Sigmoid colon (tissue), 6 donors: ENCODE measurements at regions not wholly inside any gene's neighbourhood (a gene's known extent, or its start where the extent isn't known, plus 50 kb on each side); places are given as distances from the start of the nearest gene placed in this dataset.

ENCODE experiments used
- DNase-seq: peaks from one replicate; pipeline ENCODE4 v3.0.0-alpha.2; 2019
- H3K27ac ChIP-seq, 4 donors: fragments of 200-600 bp; sonication (generic); one replicate each; pipeline ENCODE4 v1.5.1; 2016 to 2019; ENCODE audit warnings: mild to moderate bottlenecking in 1 of 4
- H3K27me3 ChIP-seq, 3 donors: fragments of 200-600 bp; sonication (generic); one replicate each; pipeline ENCODE4 v1.5.1; 2019; ENCODE audit warnings: mild to moderate bottlenecking in 1 of 3
- H3K36me3 ChIP-seq, 4 donors: fragments of 200-600 bp; sonication (generic); one replicate each; pipeline ENCODE4 v1.5.1; 2016 to 2019
- H3K4me1 ChIP-seq, 4 donors: fragments of 200-600 bp; sonication (generic); one replicate each; pipeline ENCODE4 v1.5.1; 2017 to 2019
- H3K4me3 ChIP-seq, 4 donors: fragments of 200-600 bp; sonication (generic); one replicate each; pipeline ENCODE4 v1.5.1; 2017 to 2019; ENCODE audit warnings: mild to moderate bottlenecking in 2 of 4, moderate library complexity in 1 of 4
- H3K9me3 ChIP-seq, 4 donors: fragments of 200-600 bp in 3 of 4; sonication (generic) in 3 of 4; one replicate each; pipeline versions ENCODE4 v1.5.1 to v1.6.1; 2013 to 2019
- CTCF ChIP-seq, 4 experiments: fragments of 450-650 bp in 3 of 4; fragments of 200-600 bp in 1 of 4; IDR thresholded peaks; one replicate each; pipeline ENCODE4 v1.5.1; 2016 to 2019; ENCODE audit warnings: antibody characterized with exemption in 4 of 4, mild to moderate bottlenecking in 3 of 4, moderate library complexity in 2 of 4
- EP300 ChIP-seq, 4 donors: sonication (generic); formaldehyde crosslinking; IDR thresholded peaks; one replicate each; pipeline ENCODE4 v1.6.1; 2017; ENCODE audit warnings: antibody characterized with exemption in 4 of 4
- POLR2A ChIP-seq, 2 donors: fragments of 450-650 bp; IDR thresholded peaks; one replicate each; pipeline ENCODE4 v1.6.1; 2016; ENCODE audit warnings: antibody characterized with exemption in 2 of 2, mild to moderate bottlenecking in 2 of 2, moderate library complexity in 2 of 2
- POLR2AphosphoS5 ChIP-seq, 4 donors: sonication (generic); formaldehyde crosslinking; IDR thresholded peaks; one replicate each; pipeline ENCODE4 v1.6.1; 2017; ENCODE audit warnings: antibody characterized with exemption in 4 of 4
- WGBS, 2 donors: extraction: QIAGEN DNeasy Blood & Tissue Kit; methylation state at CpG; one replicate each; pipeline ENCODE4 v1.1.7; 2013; 5-methylcytosine and 5-hydroxymethylcytosine counted together
- intact Hi-C: fragments of 100-400 bp; cut with DNase I; formaldehyde crosslinking; loops from one replicate; pipeline ENCODE4 v1.15.1; 2023
- donor health status: healthy with polysubstance abuse.
- donor health status: healthy.

GRCh38 chr2:138943470-138943869, 163.3 kb upstream of the NXPH2 start:
- WGBS, 2 donors, result 85 to 87% methylated on average over 2 of the region's 2 CpGs

GRCh38 chr2:138942466-138942865, 162.3 kb upstream of the NXPH2 start:
- intact Hi-C loops, result no loop called here
- Histone ChIP-seq H3K9me3 (no peaks in the 10 kb centered on the region), H3K27ac (no peak overlapping the region), H3K36me3 (no peaks in the 10 kb centered on the region), H3K4me1 (peaks cover 0 to 3% (median under 1%) of the 10 kb centered on the region in 4 donors), H3K27me3 (no peaks in the 10 kb centered on the region), H3K4me3 (no peak overlapping the region)
- no peak for DNase-seq
- TF ChIP-seq POLR2AphosphoS5 (IDR thresholded peaks at IDR 0.05) (no peak), CTCF (IDR thresholded peaks at IDR 0.05) (no peak), POLR2A (IDR thresholded peaks at IDR 0.05) (no peak), EP300 (IDR thresholded peaks at IDR 0.05) (no peak)
- 54 to 61% methylated on average over 6 of the region's 6 CpGs for WGBS, 2 donors

More at GRCh38 chr2:138943470-138943869, 163.3 kb upstream of the NXPH2 start:
- Histone ChIP-seq H3K27ac (no peak overlapping the region), H3K9me3 (no peaks in the 10 kb centered on the region), H3K27me3 (no peaks in the 10 kb centered on the region), H3K4me3 (no peak overlapping the region), H3K36me3 (no peaks in the 10 kb centered on the region), H3K4me1 (peaks cover 0 to 11% (median 8%) of the 10 kb centered on the region in 4 donors)
- TF ChIP-seq CTCF (IDR thresholded peaks at IDR 0.05), result no peak
- no peak for TF ChIP-seq POLR2AphosphoS5 (IDR thresholded peaks at IDR 0.05)
- TF ChIP-seq POLR2A (IDR thresholded peaks at IDR 0.05), result no peak
- no peak for TF ChIP-seq EP300 (IDR thresholded peaks at IDR 0.05)
- DNase-seq, result no peak
- intact Hi-C loops, result no loop called here

GRCh38 chr2:138931284-138932256, 151.4 kb upstream of the NXPH2 start:
- Histone ChIP-seq H3K36me3 (no peaks in the 10 kb centered on the region), H3K9me3 (peaks cover 0 to 1% (median 0%) of the 10 kb centered on the region in 4 donors), H3K4me1 (no peaks in the 10 kb centered on the region), H3K27ac (no peak overlapping the region), H3K27me3 (no peaks in the 10 kb centered on the region), H3K4me3 (no peak overlapping the region)
- 78 to 85% methylated on average over 18 of the region's 18 CpGs for WGBS, 2 donors
- intact Hi-C loops, result no loop called here
- DNase-seq, result no peak
- TF ChIP-seq POLR2A (IDR thresholded peaks at IDR 0.05), result no peak
- no peak for TF ChIP-seq POLR2AphosphoS5 (IDR thresholded peaks at IDR 0.05)
- no peak for TF ChIP-seq CTCF (IDR thresholded peaks at IDR 0.05)
- TF ChIP-seq EP300 (IDR thresholded peaks at IDR 0.05), result no peak

GRCh38 chr2:138930571-138930970, 150.4 kb upstream of the NXPH2 start:
- no peaks in the 10 kb centered on the region for H3K36me3 ChIP-seq
- no peak overlapping the region for H3K4me3 ChIP-seq
- H3K9me3 ChIP-seq, result peaks cover 0 to 1% (median 0%) of the 10 kb centered on the region in 4 donors
- no peaks in the 10 kb centered on the region for H3K4me1 ChIP-seq
- no peak for TF ChIP-seq CTCF (IDR thresholded peaks at IDR 0.05)
- no peak for TF ChIP-seq EP300 (IDR thresholded peaks at IDR 0.05)
- TF ChIP-seq POLR2A (IDR thresholded peaks at IDR 0.05), result no peak
- no peak for TF ChIP-seq POLR2AphosphoS5 (IDR thresholded peaks at IDR 0.05)
- no peak overlapping the region for H3K27ac ChIP-seq
- intact Hi-C loops, result no loop called here
- DNase-seq, result no peak
- WGBS, 2 donors, result 73 to 77% methylated on average over 6 of the region's 6 CpGs
- no peaks in the 10 kb centered on the region for H3K27me3 ChIP-seq
